Erythroblast (primary cell): ENCODE measurements at regions not wholly inside any gene's neighbourhood (a gene's known extent, or its start where the extent isn't known, plus 50 kb on each side); places are given as distances from the start of the nearest gene placed in this dataset.

Experiments used
- GATA1 ChIP-seq: IDR thresholded peaks from 2 replicates; pipeline ENCODE4 v1.6.1; 2011; ENCODE audit warnings: low read depth, mild to moderate bottlenecking, control low read depth, low read length, moderate library complexity
- POLR2A ChIP-seq: IDR thresholded peaks from 2 replicates; pipeline ENCODE4 v1.6.1; 2011; ENCODE audit warnings: mild to moderate bottlenecking, low read length

DNA sequence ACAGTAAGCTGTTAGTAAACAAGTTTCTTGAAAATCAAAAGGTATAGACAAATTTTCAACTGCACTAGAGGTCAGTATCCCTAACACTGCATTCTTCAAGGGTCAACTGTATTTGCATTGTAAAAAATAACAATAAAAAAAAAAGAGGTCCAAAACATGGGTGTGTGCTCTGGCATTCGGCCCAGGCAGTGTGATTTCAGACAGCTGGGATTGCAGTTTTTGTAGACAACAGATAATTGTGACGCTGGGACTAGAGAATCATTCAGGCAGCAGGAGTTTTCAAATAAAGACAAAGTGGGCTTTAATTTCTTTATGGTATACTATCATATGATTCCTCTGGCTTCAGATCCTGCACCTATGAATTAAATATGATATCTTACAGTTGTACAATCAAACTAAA, 543.2 kb upstream of the SEMA3D start:
- no peak for TF ChIP-seq POLR2A
- TF ChIP-seq GATA1: no peak
